Left ventricle myocardium inferior (tissue), 1 donor: ENCODE measurements at regions not wholly inside any gene's neighbourhood (a gene's known extent, or its start where the extent isn't known, plus 50 kb on each side); places are given as distances from the start of the nearest gene placed in this dataset.

Experiments
- DNase-seq: peaks from one replicate; pipeline ENCODE4 v3.0.0-alpha.2; 2020
- H3K27ac ChIP-seq: fragments of 200-600 bp; replicated peaks from 2 replicates; pipeline ENCODE4 v1.8.0; 2021
- H3K27me3 ChIP-seq: fragments of 200-600 bp; 2 replicates; pipeline ENCODE4 v1.8.0; 2021; ENCODE audit warnings: low read depth
- H3K36me3 ChIP-seq: fragments of 200-600 bp; 2 replicates; pipeline ENCODE4 v1.8.0; 2021
- H3K4me1 ChIP-seq: fragments of 200-600 bp; 2 replicates; pipeline ENCODE4 v1.8.0; 2021
- H3K4me3 ChIP-seq: fragments of 200-600 bp; 2 replicates; pipeline ENCODE4 v1.8.0; 2021; ENCODE audit warnings: mild to moderate bottlenecking, moderate library complexity
- H3K9me3 ChIP-seq: fragments of 200-600 bp; replicated peaks from 2 replicates; pipeline ENCODE4 v1.8.0; 2021
- intact Hi-C: fragments of 100-400 bp; cut with micrococcal nuclease; formaldehyde crosslinking; loops from one replicate; pipeline ENCODE4 v1.11.0; 2022
- TF ChIP-seq, protein P1 (sequence below): fragments of 200-600 bp; IDR thresholded peaks from 2 replicates; pipeline ENCODE4 v1.8.0; 2021; ENCODE audit warnings: antibody characterized with exemption, mild to moderate bottlenecking, borderline replicate concordance
- donor health status: DM: no; HTN: yes; CAD: no; lungs with severe emphysema.

DNA sequence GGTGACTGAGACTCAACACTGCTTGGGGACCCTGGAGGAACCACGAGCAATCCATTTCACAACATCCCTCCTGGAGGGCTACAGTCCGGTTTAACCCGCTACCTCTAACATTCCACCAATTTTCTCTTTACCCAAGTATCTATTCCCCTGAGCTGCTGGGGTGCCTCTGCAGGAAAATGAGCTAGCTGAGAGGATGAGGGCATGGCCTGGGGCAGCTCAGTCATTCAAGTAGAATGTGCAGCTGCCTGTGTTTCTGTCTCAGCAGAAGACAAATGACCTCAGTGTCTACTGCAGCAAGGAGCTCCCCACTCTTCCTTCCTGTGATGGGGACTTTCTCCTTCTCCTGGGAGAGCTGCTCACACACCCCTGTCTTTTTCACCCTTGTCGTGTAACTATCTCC is 120.8 kb downstream of the ZNF518B start:
- Histone ChIP-seq H3K36me3 (no peaks in the 10 kb centered on the region), H3K27me3 (peaks cover 41% of the 10 kb centered on the region), H3K9me3 (no peaks in the 10 kb centered on the region), H3K4me1 (peaks cover 8% of the 10 kb centered on the region), H3K4me3 (no peak overlapping the region), H3K27ac (no peak overlapping the region)
- intact Hi-C loops: no loop called here
- TF ChIP-seq, protein P1, sequence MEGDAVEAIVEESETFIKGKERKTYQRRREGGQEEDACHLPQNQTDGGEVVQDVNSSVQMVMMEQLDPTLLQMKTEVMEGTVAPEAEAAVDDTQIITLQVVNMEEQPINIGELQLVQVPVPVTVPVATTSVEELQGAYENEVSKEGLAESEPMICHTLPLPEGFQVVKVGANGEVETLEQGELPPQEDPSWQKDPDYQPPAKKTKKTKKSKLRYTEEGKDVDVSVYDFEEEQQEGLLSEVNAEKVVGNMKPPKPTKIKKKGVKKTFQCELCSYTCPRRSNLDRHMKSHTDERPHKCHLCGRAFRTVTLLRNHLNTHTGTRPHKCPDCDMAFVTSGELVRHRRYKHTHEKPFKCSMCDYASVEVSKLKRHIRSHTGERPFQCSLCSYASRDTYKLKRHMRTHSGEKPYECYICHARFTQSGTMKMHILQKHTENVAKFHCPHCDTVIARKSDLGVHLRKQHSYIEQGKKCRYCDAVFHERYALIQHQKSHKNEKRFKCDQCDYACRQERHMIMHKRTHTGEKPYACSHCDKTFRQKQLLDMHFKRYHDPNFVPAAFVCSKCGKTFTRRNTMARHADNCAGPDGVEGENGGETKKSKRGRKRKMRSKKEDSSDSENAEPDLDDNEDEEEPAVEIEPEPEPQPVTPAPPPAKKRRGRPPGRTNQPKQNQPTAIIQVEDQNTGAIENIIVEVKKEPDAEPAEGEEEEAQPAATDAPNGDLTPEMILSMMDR: no peak
- no peak for DNase-seq

DNA sequence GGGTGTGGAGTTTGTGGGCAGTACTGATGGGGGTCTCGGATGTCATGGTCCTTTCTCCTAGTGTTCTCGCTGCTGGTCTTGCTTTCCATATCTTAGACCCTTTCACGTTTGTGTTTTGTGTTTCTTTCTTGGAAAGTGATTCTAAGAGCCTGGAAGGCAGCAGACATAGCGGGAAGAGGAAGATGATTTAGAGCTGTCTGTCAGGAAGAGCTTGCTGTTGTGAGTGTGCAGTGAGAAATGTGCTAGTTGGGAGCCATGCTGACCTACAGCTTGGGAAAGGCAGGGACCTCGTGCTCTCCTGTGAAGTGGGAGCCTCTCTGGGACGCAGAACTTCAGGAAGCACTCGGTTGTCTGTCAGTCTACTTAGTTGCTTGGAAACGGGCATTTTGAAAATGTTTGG is 122.2 kb downstream of the ZNF518B start:
- TF ChIP-seq, protein P1: no peak
- H3K27me3 ChIP-seq: peaks cover 41% of the 10 kb centered on the region
- peaks cover 8% of the 10 kb centered on the region for H3K4me1 ChIP-seq
- H3K36me3 ChIP-seq: no peaks in the 10 kb centered on the region
- no peak overlapping the region for H3K27ac ChIP-seq
- H3K9me3 ChIP-seq: no peaks in the 10 kb centered on the region
- H3K4me3 ChIP-seq: no peak overlapping the region
- intact Hi-C loops: no loop called here
- DNase-seq: no peak

DNA sequence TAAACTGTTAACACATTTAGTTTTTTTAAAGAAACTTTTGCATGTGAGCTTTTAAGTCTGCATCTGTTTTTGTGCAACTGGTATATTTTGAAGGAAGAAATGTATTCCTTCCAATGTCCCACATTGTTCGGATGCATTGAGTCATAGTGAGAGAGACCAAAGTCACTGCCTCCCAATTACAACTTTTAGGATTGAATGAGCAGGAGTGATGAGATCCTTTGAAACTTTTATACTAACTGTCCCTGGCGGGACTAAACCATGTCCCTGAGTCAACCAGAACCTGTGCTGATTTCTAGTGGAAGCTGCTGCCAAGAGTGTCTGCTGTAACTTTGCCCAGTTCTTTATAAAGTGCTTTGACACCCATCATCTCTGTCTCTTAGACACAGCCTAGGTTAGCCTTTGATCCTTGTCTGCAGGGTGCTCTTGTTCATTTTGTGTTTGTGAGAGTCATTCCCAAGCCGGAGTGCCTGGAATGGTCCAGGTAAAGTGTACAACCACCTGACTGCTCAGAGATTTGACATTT is 122.7 kb downstream of the ZNF518B start:
- no peaks in the 10 kb centered on the region for H3K36me3 ChIP-seq
- H3K4me3 ChIP-seq: no peak overlapping the region
- intact Hi-C loops: no loop called here
- DNase-seq: no peak
- no peaks in the 10 kb centered on the region for H3K9me3 ChIP-seq
- H3K27ac ChIP-seq: no peak overlapping the region
- H3K27me3 ChIP-seq: peaks cover 40% of the 10 kb centered on the region
- TF ChIP-seq, protein P1: no peak
- H3K4me1 ChIP-seq: peaks cover 8% of the 10 kb centered on the region

DNA sequence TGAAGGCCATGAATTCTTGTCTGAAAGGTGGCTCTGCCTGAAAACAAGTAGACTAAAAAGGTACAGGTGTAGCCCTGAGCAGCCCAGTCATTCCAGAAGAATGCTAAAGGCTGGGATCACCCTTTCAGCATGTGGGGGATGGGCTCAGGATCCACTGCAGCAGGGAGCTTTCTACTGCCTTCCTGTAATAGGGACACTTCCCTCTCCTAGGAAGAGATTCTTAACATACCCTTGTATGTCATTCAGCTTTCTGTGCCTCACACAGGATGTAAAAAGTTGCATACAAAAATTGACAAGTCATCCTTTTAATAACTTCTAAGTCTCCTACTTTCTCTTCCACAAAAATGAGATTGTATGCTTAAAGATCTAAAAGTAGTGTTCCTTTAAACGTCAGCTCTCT is 123.3 kb downstream of the ZNF518B start:
- TF ChIP-seq, protein P1: no peak
- peaks cover 8% of the 10 kb centered on the region for H3K4me1 ChIP-seq
- no peak for DNase-seq
- H3K4me3 ChIP-seq: no peak overlapping the region
- H3K36me3 ChIP-seq: no peaks in the 10 kb centered on the region
- H3K27ac ChIP-seq: no peak overlapping the region
- intact Hi-C loops: no loop called here
- peaks cover 34% of the 10 kb centered on the region for H3K27me3 ChIP-seq
- H3K9me3 ChIP-seq: no peaks in the 10 kb centered on the region

DNA sequence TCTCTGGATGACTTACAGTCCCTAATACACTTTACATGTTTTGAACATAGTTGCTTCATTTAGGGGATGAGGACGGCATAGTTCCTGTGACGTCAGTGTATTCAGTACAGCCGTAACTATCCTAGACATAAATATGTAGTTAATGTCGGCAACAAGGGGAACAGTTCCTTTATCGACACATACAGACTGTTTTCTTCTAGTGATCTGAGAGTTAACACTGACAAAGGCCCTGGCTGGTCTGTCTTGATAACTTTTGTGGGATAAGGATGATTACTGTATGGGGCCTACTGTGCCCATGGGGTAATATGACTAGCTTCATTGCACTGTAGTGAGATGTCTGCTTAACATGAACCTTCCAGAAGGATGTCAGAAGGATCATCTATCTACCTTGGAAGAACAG is 131.2 kb downstream of the ZNF518B start:
- no peak overlapping the region for H3K27ac ChIP-seq
- DNase-seq: no peak
- no peaks in the 10 kb centered on the region for H3K9me3 ChIP-seq
- no peaks in the 10 kb centered on the region for H3K4me1 ChIP-seq
- no peak overlapping the region for H3K4me3 ChIP-seq
- no peaks in the 10 kb centered on the region for H3K36me3 ChIP-seq
- intact Hi-C loops: no loop called here
- H3K27me3 ChIP-seq: peaks cover 29% of the 10 kb centered on the region
- TF ChIP-seq, protein P1: no peak
